ENCODE measurements at regions not wholly inside any gene's neighbourhood (a gene's known extent, or its start where the extent isn't known, plus 50 kb on each side); places are given as distances from the start of the nearest gene placed in this dataset.

GRCh38 chr5:167905919-167906853 lies 385.3 kb upstream of the WWC1 start:
- no peaks in the 10 kb centered on the region for H3K36me3 ChIP-seq

GRCh38 chr5:167908606-167909005 lies 382.8 kb upstream of the WWC1 start:
- Histone ChIP-seq H3K4me3 (no peak overlapping the region), H3K4me1 (no peaks in the 10 kb centered on the region), H3K27me3 (no peaks in the 10 kb centered on the region), H3K36me3 (no peaks in the 10 kb centered on the region), H3K9me3 (no peaks in the 10 kb centered on the region), H3K27ac (no peak overlapping the region)
- ATAC-seq (no peak), DNase-seq (no peak)
- TF ChIP-seq POLR2A (IDR thresholded peaks at IDR 0.05) = no peak
- TF ChIP-seq, protein P1, sequence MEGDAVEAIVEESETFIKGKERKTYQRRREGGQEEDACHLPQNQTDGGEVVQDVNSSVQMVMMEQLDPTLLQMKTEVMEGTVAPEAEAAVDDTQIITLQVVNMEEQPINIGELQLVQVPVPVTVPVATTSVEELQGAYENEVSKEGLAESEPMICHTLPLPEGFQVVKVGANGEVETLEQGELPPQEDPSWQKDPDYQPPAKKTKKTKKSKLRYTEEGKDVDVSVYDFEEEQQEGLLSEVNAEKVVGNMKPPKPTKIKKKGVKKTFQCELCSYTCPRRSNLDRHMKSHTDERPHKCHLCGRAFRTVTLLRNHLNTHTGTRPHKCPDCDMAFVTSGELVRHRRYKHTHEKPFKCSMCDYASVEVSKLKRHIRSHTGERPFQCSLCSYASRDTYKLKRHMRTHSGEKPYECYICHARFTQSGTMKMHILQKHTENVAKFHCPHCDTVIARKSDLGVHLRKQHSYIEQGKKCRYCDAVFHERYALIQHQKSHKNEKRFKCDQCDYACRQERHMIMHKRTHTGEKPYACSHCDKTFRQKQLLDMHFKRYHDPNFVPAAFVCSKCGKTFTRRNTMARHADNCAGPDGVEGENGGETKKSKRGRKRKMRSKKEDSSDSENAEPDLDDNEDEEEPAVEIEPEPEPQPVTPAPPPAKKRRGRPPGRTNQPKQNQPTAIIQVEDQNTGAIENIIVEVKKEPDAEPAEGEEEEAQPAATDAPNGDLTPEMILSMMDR (IDR thresholded peaks at IDR 0.05 in 4 of 5, conservative IDR thresholded peaks at IDR 0.05 in 1 of 5) = no peak
- intact Hi-C loops (cut with DNase I; ENCODE audit: low total_unique reads) = no loop called here
- in situ Hi-C loops (cut with MboI; ENCODE audit: low sequenced_read_pairs in 4 of 4) = no loop called here

More at GRCh38 chr5:167905919-167906853, 385.3 kb upstream of the WWC1 start:
- H3K9me3 ChIP-seq = no peaks in the 10 kb centered on the region
- no peaks in the 10 kb centered on the region for H3K4me1 ChIP-seq
- intact Hi-C loops (cut with DNase I; ENCODE audit: low total_unique reads) (no loop called here), in situ Hi-C loops (cut with MboI; ENCODE audit: low sequenced_read_pairs in 4 of 4) (no loop called here)
- no peak overlapping the region for H3K4me3 ChIP-seq
- no peaks in the 10 kb centered on the region for H3K27me3 ChIP-seq
- ATAC-seq (no peak), DNase-seq (no peak)
- H3K27ac ChIP-seq = no peak overlapping the region
- no peak for TF ChIP-seq POLR2A (IDR thresholded peaks at IDR 0.05)
- TF ChIP-seq, protein P1 (IDR thresholded peaks at IDR 0.05 in 4 of 5, conservative IDR thresholded peaks at IDR 0.05 in 1 of 5) = no peak

- TF ChIP-seq, protein P1 (IDR thresholded peaks at IDR 0.05 in 4 of 5, conservative IDR thresholded peaks at IDR 0.05 in 1 of 5) = no peak
- no peak for TF ChIP-seq POLR2A (IDR thresholded peaks at IDR 0.05)
- Histone ChIP-seq H3K36me3 (no peaks in the 10 kb centered on the region), H3K4me1 (no peaks in the 10 kb centered on the region), H3K27me3 (no peaks in the 10 kb centered on the region), H3K27ac (no peak overlapping the region), H3K9me3 (no peaks in the 10 kb centered on the region), H3K4me3 (no peak overlapping the region)
- DNase-seq = no peak
- intact Hi-C loops (cut with DNase I; ENCODE audit: low total_unique reads) (no loop called here), in situ Hi-C loops (cut with MboI; ENCODE audit: low sequenced_read_pairs in 4 of 4) (no loop called here)
- ATAC-seq = no peak
Measured at GRCh38 chr5:167912941-167913665, 378.3 kb upstream of the WWC1 start.

- DNase-seq (no peak), ATAC-seq (no peak)
- in situ Hi-C loops (cut with MboI; ENCODE audit: low sequenced_read_pairs in 4 of 4) (no loop called here), intact Hi-C loops (cut with DNase I; ENCODE audit: low total_unique reads) (no loop called here)
- Histone ChIP-seq H3K4me1 (no peaks in the 10 kb centered on the region), H3K9me3 (no peaks in the 10 kb centered on the region), H3K4me3 (no peak overlapping the region), H3K27me3 (no peaks in the 10 kb centered on the region), H3K36me3 (no peaks in the 10 kb centered on the region), H3K27ac (no peak overlapping the region)
- TF ChIP-seq, protein P1 (IDR thresholded peaks at IDR 0.05 in 4 of 5, conservative IDR thresholded peaks at IDR 0.05 in 1 of 5) = no peak
- TF ChIP-seq POLR2A (IDR thresholded peaks at IDR 0.05) = no peak
Measured at GRCh38 chr5:167915237-167915636, 376.2 kb upstream of the WWC1 start.

Measured in gastrocnemius medialis (tissue), 4 donors.